ENCODE measurements at regions not wholly inside any gene's neighbourhood (a gene's known extent, or its start where the extent isn't known, plus 50 kb on each side); places are given as distances from the start of the nearest gene placed in this dataset.

- no peaks in the 10 kb centered on the region for H3K4me1 ChIP-seq
- no peak for TF ChIP-seq CTCF (IDR thresholded peaks at IDR 0.05; ENCODE audit: low read depth, low read length)
- H3K4me3 ChIP-seq (ENCODE audit: low read depth, low read length): no peak overlapping the region
- no peaks in the 10 kb centered on the region for H3K36me3 ChIP-seq
- no peaks in the 10 kb centered on the region for H3K27me3 ChIP-seq
- DNase-seq: no peak
- no peaks in the 10 kb centered on the region for H3K9me3 ChIP-seq
These were observed 179.8 kb upstream of the ELAC2 start for GRCh38 chr17:13197586-13197985.

GRCh38 chr17:13194887-13195286 lies 177.1 kb upstream of the ELAC2 start:
- H3K4me3 ChIP-seq (ENCODE audit: low read depth, low read length): no peak overlapping the region
- H3K27me3 ChIP-seq: no peaks in the 10 kb centered on the region
- no peaks in the 10 kb centered on the region for H3K9me3 ChIP-seq
- no peak for TF ChIP-seq CTCF (IDR thresholded peaks at IDR 0.05; ENCODE audit: low read depth, low read length)
- DNase-seq: no peak
- no peaks in the 10 kb centered on the region for H3K4me1 ChIP-seq
- no peaks in the 10 kb centered on the region for H3K36me3 ChIP-seq

- no peak overlapping the region for H3K4me3 ChIP-seq (ENCODE audit: low read depth, low read length)
- no peak for TF ChIP-seq CTCF (IDR thresholded peaks at IDR 0.05; ENCODE audit: low read depth, low read length)
- no peaks in the 10 kb centered on the region for H3K27me3 ChIP-seq
- no peaks in the 10 kb centered on the region for H3K36me3 ChIP-seq
- no peak for DNase-seq
- no peaks in the 10 kb centered on the region for H3K9me3 ChIP-seq
- H3K4me1 ChIP-seq: no peaks in the 10 kb centered on the region
These were observed 165.0 kb upstream of the ELAC2 start for GRCh38 chr17:13182854-13183253.

GRCh38 chr17:13182450-13182849 lies 164.6 kb upstream of the ELAC2 start:
- Histone ChIP-seq H3K4me1 (no peaks in the 10 kb centered on the region), H3K27me3 (no peaks in the 10 kb centered on the region), H3K9me3 (no peaks in the 10 kb centered on the region), H3K36me3 (no peaks in the 10 kb centered on the region), H3K4me3 (ENCODE audit: low read depth, low read length) (no peak overlapping the region)
- DNase-seq: no peak
- TF ChIP-seq CTCF (IDR thresholded peaks at IDR 0.05; ENCODE audit: low read depth, low read length): no peak

GRCh38 chr17:13181683-13182082 lies 163.9 kb upstream of the ELAC2 start:
- no peaks in the 10 kb centered on the region for H3K4me1 ChIP-seq
- DNase-seq: no peak
- no peaks in the 10 kb centered on the region for H3K27me3 ChIP-seq
- H3K9me3 ChIP-seq: no peaks in the 10 kb centered on the region
- TF ChIP-seq CTCF (IDR thresholded peaks at IDR 0.05; ENCODE audit: low read depth, low read length): no peak
- no peaks in the 10 kb centered on the region for H3K36me3 ChIP-seq
- no peak overlapping the region for H3K4me3 ChIP-seq (ENCODE audit: low read depth, low read length)

- H3K4me1 ChIP-seq: no peaks in the 10 kb centered on the region
- H3K4me3 ChIP-seq (ENCODE audit: low read depth, low read length): no peak overlapping the region
- H3K27me3 ChIP-seq: no peaks in the 10 kb centered on the region
- no peaks in the 10 kb centered on the region for H3K9me3 ChIP-seq
- no peaks in the 10 kb centered on the region for H3K36me3 ChIP-seq
- DNase-seq: no peak
- TF ChIP-seq CTCF (IDR thresholded peaks at IDR 0.05; ENCODE audit: low read depth, low read length): no peak
These were observed 158.6 kb upstream of the ELAC2 start for GRCh38 chr17:13176436-13176835.
